Neutrophil (primary cell): ENCODE measurements at regions not wholly inside any gene's neighbourhood (a gene's known extent, or its start where the extent isn't known, plus 50 kb on each side); places are given as distances from the start of the nearest gene placed in this dataset.
"Not testable (repeated sequence)": the region's sequence is repeated elsewhere in the genome, so short reads cannot be mapped to it uniquely, and the experiment has no call there.

ENCODE experiments used
- H3K27ac ChIP-seq: fragments of 200-600 bp; sonication (generic); 2 replicates; pipeline ENCODE4 v1.5.1; 2016; ENCODE audit warnings: mild to moderate bottlenecking, moderate library complexity
- H3K27me3 ChIP-seq: fragments of 200-600 bp; sonication (generic); 2 replicates; pipeline ENCODE4 v1.6.0; 2016; ENCODE audit warnings: mild to moderate bottlenecking
- H3K36me3 ChIP-seq: fragments of 200-600 bp; sonication (generic); 2 replicates; pipeline ENCODE4 v1.5.1; 2017
- H3K4me1 ChIP-seq, 2 experiments: fragments of 200-600 bp in 1 of 2; sonication (generic) in 1 of 2; 1 replicate in 1 of 2; 2 replicates in 1 of 2; pipeline versions ENCODE4 v1.5.1 to v1.6.1; 2013 to 2016; ENCODE audit warnings: low read depth in 1 of 2, low read length in 1 of 2, mild to moderate bottlenecking in 1 of 2, moderate library complexity in 1 of 2; ENCODE audit not compliant: control insufficient read depth in 1 of 2, insufficient read depth in 1 of 2
- H3K4me3 ChIP-seq, 2 experiments: fragments of 200-600 bp in 1 of 2; sonication (generic) in 1 of 2; 1 replicate in 1 of 2; 2 replicates in 1 of 2; pipeline ENCODE4 v1.5.1; 2013 to 2016; ENCODE audit warnings: low read depth in 1 of 2, low read length in 1 of 2, mild to moderate bottlenecking in 1 of 2, moderate library complexity in 1 of 2
- H3K9me3 ChIP-seq: fragments of 200-600 bp; sonication (generic); 2 replicates; pipeline ENCODE4 v1.5.1; 2016
- TF ChIP-seq, protein P1 (sequence below): fragments of 200-600 bp; sonication (generic); IDR thresholded peaks from 2 replicates; pipeline ENCODE4 v1.5.1; 2016; ENCODE audit warnings: antibody characterized with exemption

DNA sequence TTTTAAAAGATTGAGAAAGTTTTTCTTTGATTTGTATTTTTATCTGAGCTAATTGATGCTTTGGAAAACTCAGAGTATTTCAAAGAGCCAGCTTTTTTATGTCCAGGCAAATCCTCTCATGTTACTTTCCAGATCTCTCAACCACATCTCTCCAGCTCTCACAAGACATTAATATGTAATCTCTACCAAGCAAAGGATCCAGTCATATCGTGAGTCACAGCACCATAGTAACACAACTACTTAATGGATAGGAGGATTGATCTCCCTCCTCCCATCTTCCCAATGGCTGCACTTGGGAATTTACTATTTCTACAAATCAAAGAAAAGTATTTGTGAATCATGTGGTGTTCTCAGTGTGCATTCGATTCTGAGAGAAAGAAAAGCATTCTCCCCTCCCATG, 63.3 kb downstream of the POU4F1 start:
- no peaks in the 10 kb centered on the region for H3K36me3 ChIP-seq
- H3K27me3 ChIP-seq: no peaks in the 10 kb centered on the region
- TF ChIP-seq, protein P1, sequence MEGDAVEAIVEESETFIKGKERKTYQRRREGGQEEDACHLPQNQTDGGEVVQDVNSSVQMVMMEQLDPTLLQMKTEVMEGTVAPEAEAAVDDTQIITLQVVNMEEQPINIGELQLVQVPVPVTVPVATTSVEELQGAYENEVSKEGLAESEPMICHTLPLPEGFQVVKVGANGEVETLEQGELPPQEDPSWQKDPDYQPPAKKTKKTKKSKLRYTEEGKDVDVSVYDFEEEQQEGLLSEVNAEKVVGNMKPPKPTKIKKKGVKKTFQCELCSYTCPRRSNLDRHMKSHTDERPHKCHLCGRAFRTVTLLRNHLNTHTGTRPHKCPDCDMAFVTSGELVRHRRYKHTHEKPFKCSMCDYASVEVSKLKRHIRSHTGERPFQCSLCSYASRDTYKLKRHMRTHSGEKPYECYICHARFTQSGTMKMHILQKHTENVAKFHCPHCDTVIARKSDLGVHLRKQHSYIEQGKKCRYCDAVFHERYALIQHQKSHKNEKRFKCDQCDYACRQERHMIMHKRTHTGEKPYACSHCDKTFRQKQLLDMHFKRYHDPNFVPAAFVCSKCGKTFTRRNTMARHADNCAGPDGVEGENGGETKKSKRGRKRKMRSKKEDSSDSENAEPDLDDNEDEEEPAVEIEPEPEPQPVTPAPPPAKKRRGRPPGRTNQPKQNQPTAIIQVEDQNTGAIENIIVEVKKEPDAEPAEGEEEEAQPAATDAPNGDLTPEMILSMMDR: no peak
- H3K27ac ChIP-seq: no peak overlapping the region
- H3K4me3 ChIP-seq: no peak overlapping the region
- H3K9me3 ChIP-seq: no peaks in the 10 kb centered on the region
- H3K4me1 ChIP-seq: no peaks in the 10 kb centered on the region

DNA sequence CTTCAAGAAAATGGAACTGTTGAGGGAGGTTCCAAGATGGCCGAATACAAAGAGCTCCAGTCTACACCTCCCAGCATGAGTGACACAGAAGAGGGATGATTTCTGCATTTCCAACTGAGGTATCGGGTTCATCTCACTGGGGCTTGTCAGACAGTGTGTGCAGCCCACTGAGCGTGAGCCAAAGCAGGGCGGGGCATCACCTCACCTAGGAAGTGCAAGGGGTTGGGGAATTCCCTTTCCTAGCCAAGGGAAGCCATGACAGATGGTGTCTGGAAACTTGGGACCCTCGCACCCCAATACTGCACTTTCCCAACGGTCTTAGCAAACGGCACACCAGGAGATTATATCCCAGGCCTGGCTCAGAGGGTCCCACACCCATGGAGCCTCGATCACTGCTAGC, 77.3 kb downstream of the POU4F1 start:
- H3K9me3 ChIP-seq, H3K36me3 ChIP-seq, H3K4me1 ChIP-seq, H3K27ac ChIP-seq, H3K27me3 ChIP-seq, H3K4me3 ChIP-seq: not testable (repeated sequence)

DNA sequence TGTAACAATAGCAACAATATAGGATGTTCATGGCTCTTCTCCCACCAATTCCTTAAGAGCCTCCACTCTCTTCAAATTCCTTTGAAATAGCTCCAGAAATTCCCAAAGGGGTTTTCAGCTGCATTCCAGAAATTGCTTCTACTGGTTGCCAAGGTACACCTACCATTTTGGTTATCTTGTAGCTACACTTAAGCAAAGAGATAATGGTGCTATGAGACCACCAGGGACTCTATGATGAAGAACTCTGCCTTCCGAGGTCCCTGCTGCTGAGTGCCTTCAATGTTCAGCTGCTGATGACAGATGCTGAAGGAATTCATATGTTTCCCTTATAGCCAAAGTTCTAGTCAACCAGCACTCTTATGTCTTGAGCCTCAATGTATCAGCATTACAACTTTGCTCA, 78.4 kb downstream of the POU4F1 start:
- Histone ChIP-seq H3K4me1 (no peaks in the 10 kb centered on the region), H3K27me3 (no peaks in the 10 kb centered on the region), H3K27ac (no peak overlapping the region), H3K36me3 (no peaks in the 10 kb centered on the region), H3K9me3 (no peaks in the 10 kb centered on the region), H3K4me3 (no peak overlapping the region)
- TF ChIP-seq, protein P1: no peak

DNA sequence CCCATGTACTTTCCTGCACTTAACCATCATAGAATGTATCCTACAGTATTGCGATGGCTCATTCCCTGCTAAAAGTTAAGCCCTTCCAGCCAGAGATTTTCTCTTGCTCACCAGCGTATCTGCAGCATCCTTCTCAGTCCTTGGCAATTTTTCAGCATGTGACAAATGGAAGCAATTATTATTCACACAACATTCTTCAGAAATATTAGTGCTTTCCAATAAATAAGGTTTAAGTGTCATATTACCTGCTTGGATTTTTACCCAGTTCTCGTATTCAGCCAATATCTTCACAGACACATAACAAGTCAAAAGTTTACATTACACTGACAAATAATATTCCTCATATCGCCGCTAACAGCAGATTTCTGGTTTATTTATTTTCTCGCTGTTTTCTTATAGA, 82.3 kb downstream of the POU4F1 start:
- Histone ChIP-seq H3K27ac (no peak overlapping the region), H3K4me3 (no peak overlapping the region), H3K27me3 (no peaks in the 10 kb centered on the region), H3K4me1 (no peaks in the 10 kb centered on the region), H3K36me3 (no peaks in the 10 kb centered on the region), H3K9me3 (no peaks in the 10 kb centered on the region)
- TF ChIP-seq, protein P1: no peak

DNA sequence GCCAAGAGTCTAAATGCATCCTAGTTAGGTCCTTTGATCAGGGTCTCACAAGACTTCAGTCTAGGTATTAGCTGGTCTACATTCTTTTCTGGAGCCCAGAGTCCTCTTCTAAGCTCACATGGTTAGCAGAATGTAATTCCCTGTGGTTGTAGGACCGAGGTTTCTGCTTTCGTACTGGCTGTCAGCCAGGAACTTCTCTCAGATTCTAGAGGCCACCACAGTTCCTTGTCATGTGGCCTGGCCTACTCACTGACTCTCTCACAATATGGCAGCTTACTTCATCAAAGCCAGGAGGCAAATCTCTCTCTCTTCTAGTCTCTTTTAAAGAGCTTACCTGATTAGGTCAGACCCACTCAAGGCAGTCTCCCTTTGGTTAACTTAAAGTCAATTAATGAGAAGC, 82.9 kb downstream of the POU4F1 start:
- Histone ChIP-seq H3K27me3 (no peaks in the 10 kb centered on the region), H3K27ac (no peak overlapping the region)
- TF ChIP-seq, protein P1: no peak

DNA sequence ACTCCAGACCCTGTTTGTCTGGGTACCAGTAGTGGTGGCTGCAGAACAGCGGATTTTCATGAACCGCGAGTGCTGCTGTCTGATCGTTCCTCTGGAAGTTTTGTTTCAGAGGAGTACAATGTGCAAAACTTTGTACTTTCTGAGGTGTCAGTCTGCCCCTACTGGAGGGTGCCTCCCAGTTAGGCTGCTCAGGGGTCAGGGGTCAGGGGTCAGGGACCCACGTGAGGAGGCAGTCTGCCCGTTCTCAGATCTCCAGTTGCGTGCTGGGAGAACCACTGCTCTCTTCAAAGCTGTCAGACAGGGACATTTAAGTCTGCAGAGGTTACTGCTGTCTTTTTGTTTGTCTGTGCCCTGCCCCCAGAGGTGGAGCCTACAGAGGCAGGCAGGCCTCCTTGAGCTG, 84.9 kb downstream of the POU4F1 start:
- not testable (repeated sequence) for H3K27me3 ChIP-seq, H3K9me3 ChIP-seq, H3K4me3 ChIP-seq, H3K4me1 ChIP-seq, H3K36me3 ChIP-seq, H3K27ac ChIP-seq

More for the DNA sequence above, 82.9 kb downstream of the POU4F1 start:
- H3K4me1 ChIP-seq: no peaks in the 10 kb centered on the region
- no peak overlapping the region for H3K4me3 ChIP-seq
- H3K36me3 ChIP-seq: no peaks in the 10 kb centered on the region
- no peaks in the 10 kb centered on the region for H3K9me3 ChIP-seq

DNA sequence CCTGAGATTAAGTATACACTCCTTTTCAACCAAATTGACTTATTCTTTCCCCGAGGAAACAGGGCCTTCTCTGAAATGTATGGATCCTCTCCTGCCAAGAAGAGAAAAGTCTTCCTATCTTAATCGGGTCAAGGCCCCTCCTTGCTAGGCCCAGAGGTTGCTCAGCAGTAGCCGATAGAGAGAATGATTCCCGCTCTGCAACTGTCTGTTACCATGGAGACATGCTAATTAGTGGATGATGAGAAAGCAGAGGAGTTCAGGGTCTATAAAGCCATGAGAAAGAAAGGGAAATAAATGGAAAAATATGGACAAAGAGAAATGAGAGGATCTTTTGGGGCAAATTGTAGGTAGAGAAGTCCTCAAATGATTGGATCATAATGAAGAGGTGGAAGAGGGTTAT, 103.5 kb downstream of the POU4F1 start:
- H3K4me3 ChIP-seq: no peak overlapping the region
- H3K36me3 ChIP-seq: no peaks in the 10 kb centered on the region
- no peaks in the 10 kb centered on the region for H3K9me3 ChIP-seq
- TF ChIP-seq, protein P1: no peak
- no peaks in the 10 kb centered on the region for H3K4me1 ChIP-seq
- H3K27me3 ChIP-seq: no peaks in the 10 kb centered on the region
- no peak overlapping the region for H3K27ac ChIP-seq
